H1 (cell line): ENCODE measurements at regions not wholly inside any gene's neighbourhood (a gene's known extent, or its start where the extent isn't known, plus 50 kb on each side); places are given as distances from the start of the nearest gene placed in this dataset.

ENCODE experiments used
- ATF2 ChIP-seq: IDR thresholded peaks from 2 replicates; pipeline ENCODE4 v1.6.1; 2012; ENCODE audit warnings: low read length, inconsistent platforms
- CHD7 ChIP-seq: fragments of 300-600 bp; sonication (generic); IDR thresholded peaks from 2 replicates; pipeline ENCODE4 v1.7.1; 2012; ENCODE audit warnings: low read length, moderate library complexity, mild to moderate bottlenecking, inconsistent platforms; ENCODE audit not compliant: insufficient replicate concordance
- CTCF ChIP-seq, 3 experiments: IDR thresholded peaks; 1 replicate in 2 of 3; 2 replicates in 1 of 3; pipeline versions ENCODE4 v1.5.1 to v1.6.1; 2011; ENCODE audit warnings: low read length in 3 of 3, mild to moderate bottlenecking in 3 of 3, inconsistent platforms in 2 of 3, low read depth in 1 of 3, moderate library complexity in 1 of 3; ENCODE audit not compliant: insufficient read depth in 1 of 3; ENCODE audit errors: control extremely low read depth in 1 of 3
- EP300 ChIP-seq, 2 experiments: IDR thresholded peaks; 1 replicate in 1 of 2; 2 replicates in 1 of 2; pipeline ENCODE4 v1.6.1; 2011 to 2012; ENCODE audit warnings: low read depth in 2 of 2, low read length in 2 of 2, mild to moderate bottlenecking in 2 of 2, borderline replicate concordance in 1 of 2, inconsistent platforms in 1 of 2, moderate library complexity in 1 of 2
- FOSL1 ChIP-seq: IDR thresholded peaks from 2 replicates; pipeline ENCODE4 v1.6.1; 2011; ENCODE audit warnings: mild to moderate bottlenecking, low read depth, low read length, moderate library complexity; ENCODE audit not compliant: insufficient read depth
- POLR2A ChIP-seq, 2 experiments: IDR thresholded peaks; 1 replicate in 1 of 2; 2 replicates in 1 of 2; pipeline ENCODE4 v1.6.1; 2011; ENCODE audit warnings: low read depth in 2 of 2, low read length in 2 of 2, mild to moderate bottlenecking in 2 of 2; ENCODE audit errors: control extremely low read depth in 1 of 2
- POLR2AphosphoS5 ChIP-seq: IDR thresholded peaks from 2 replicates; pipeline ENCODE4 v1.6.1; 2011; ENCODE audit warnings: low read depth, low read length
- SIN3A ChIP-seq, 2 experiments: IDR thresholded peaks in 1 of 2; conservative IDR thresholded peaks in 1 of 2; 2 replicates each; pipeline ENCODE4 v1.6.1; 2011 to 2012; ENCODE audit warnings: low read length in 2 of 2, improper control_type of control experiment in 1 of 2, low read depth in 1 of 2, mild to moderate bottlenecking in 1 of 2

GRCh38 chr1:221015159-221015790 lies 136.0 kb downstream of the HLX start:
- no peak for TF ChIP-seq CTCF (IDR thresholded peaks at IDR 0.05; ENCODE audit: control extremely low read depth in 1 of 3, insufficient read depth in 1 of 3, low read depth in 1 of 3, low read length in 3 of 3)
- TF ChIP-seq EP300 (IDR thresholded peaks at IDR 0.05; ENCODE audit: borderline replicate concordance in 1 of 2, low read depth in 2 of 2, low read length in 2 of 2): no peak
- no peak for TF ChIP-seq ATF2
- TF ChIP-seq FOSL1: no peak
- TF ChIP-seq SIN3A (conservative IDR thresholded peaks at IDR 0.05 in 1 of 2, IDR thresholded peaks at IDR 0.05 in 1 of 2; ENCODE audit: low read depth in 1 of 2, low read length in 2 of 2): no peak
- TF ChIP-seq CHD7: no peak
- TF ChIP-seq POLR2AphosphoS5: no peak
- TF ChIP-seq POLR2A (IDR thresholded peaks at IDR 0.05; ENCODE audit: control extremely low read depth in 1 of 2, low read depth in 2 of 2, low read length in 2 of 2): no peak
